ENCODE measurements at regions not wholly inside any gene's neighbourhood (a gene's known extent, or its start where the extent isn't known, plus 50 kb on each side); places are given as distances from the start of the nearest gene placed in this dataset.

DNA sequence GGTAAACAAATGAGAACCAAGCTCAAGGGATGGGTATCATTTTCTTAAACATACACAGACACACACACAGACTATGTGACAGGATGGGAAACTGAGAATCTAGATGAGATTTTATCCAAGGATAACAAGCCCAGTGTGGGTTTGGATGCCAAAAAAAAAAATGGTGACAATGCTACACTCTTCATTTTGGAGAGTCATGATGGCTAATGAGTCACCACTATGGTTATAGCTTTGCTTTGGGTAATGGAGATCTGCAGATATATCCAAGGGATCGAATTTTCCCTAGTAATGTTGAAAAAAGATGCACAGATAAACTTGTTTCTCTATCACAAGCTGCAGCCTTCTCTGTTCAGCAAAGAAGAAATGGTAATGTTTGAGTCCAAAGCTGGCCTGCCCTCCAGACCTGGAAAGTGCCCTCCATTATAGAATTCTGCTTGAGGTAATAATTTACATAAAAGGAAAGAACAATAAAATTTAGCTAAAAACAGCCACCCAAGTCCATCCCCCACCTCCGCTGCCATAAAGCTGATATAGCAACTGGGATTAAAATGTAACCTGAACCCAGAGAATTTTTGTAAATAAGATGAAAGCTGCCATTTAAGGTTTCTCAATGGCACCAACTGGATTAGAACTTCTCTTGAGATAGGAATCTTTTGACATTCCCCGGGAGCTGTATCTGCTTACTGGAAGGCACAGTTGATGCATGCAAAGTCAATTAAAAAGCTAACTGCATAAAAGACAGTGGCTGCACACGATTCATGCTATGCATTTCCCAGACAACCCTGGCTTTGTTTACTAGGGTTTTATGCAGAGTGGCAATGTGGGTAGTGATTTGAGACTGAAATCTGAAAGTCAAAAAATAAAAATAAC, 395.2 kb upstream of the LYPLAL1 start:
- TF ChIP-seq, protein P1, sequence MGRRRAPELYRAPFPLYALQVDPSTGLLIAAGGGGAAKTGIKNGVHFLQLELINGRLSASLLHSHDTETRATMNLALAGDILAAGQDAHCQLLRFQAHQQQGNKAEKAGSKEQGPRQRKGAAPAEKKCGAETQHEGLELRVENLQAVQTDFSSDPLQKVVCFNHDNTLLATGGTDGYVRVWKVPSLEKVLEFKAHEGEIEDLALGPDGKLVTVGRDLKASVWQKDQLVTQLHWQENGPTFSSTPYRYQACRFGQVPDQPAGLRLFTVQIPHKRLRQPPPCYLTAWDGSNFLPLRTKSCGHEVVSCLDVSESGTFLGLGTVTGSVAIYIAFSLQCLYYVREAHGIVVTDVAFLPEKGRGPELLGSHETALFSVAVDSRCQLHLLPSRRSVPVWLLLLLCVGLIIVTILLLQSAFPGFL (CRISPR knock-in tag; IDR thresholded peaks at IDR 0.05), result no peak
- TF ChIP-seq CEBPB (IDR thresholded peaks at IDR 0.05; ENCODE audit: borderline replicate concordance, low read depth, low read length) (no peak), NR3C1 (CRISPR knock-in tag; IDR thresholded peaks at IDR 0.05) (no peak), BHLHE40 (IDR thresholded peaks at IDR 0.05; ENCODE audit: low read length) (no peak)
- TF ChIP-seq, protein P2, sequence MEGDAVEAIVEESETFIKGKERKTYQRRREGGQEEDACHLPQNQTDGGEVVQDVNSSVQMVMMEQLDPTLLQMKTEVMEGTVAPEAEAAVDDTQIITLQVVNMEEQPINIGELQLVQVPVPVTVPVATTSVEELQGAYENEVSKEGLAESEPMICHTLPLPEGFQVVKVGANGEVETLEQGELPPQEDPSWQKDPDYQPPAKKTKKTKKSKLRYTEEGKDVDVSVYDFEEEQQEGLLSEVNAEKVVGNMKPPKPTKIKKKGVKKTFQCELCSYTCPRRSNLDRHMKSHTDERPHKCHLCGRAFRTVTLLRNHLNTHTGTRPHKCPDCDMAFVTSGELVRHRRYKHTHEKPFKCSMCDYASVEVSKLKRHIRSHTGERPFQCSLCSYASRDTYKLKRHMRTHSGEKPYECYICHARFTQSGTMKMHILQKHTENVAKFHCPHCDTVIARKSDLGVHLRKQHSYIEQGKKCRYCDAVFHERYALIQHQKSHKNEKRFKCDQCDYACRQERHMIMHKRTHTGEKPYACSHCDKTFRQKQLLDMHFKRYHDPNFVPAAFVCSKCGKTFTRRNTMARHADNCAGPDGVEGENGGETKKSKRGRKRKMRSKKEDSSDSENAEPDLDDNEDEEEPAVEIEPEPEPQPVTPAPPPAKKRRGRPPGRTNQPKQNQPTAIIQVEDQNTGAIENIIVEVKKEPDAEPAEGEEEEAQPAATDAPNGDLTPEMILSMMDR (CRISPR knock-in tag; IDR thresholded peaks at IDR 0.05), result no peak

All from HepG2 (cell line).